ENCODE measurements at regions not wholly inside any gene's neighbourhood (a gene's known extent, or its start where the extent isn't known, plus 50 kb on each side); places are given as distances from the start of the nearest gene placed in this dataset.

GRCh38 chr4:30553151-30553550 lies 167.0 kb upstream of the PCDH7 start:
- Histone ChIP-seq H3K4me1 (ENCODE audit: control insufficient read depth in 5 of 5, insufficient read depth in 5 of 5, low read length in 5 of 5) (no peaks in the 10 kb centered on the region), H3K27ac (ENCODE audit: low read depth in 1 of 2, low read length in 1 of 2) (no peak overlapping the region), H3K27me3 (ENCODE audit: control insufficient read depth in 3 of 3, insufficient read depth in 3 of 3, low read length in 2 of 3) (no peaks in the 10 kb centered on the region), H3K4me3 (no peak overlapping the region), H3K36me3 (ENCODE audit: control insufficient read depth in 4 of 4, insufficient read depth in 4 of 4, low read length in 4 of 4) (no peaks in the 10 kb centered on the region), H3K9ac (ENCODE audit: insufficient read depth in 1 of 2, low read length in 2 of 2) (no peak overlapping the region), H3K9me3 (ENCODE audit: control insufficient read depth in 4 of 4, insufficient read depth in 3 of 4, low read length in 3 of 4) (no peaks in the 10 kb centered on the region)
- no peak for TF ChIP-seq CTCF (IDR thresholded peaks at IDR 0.05; ENCODE audit: control extremely low read depth, extremely low read depth)
- ATAC-seq (ENCODE audit: insufficient read depth, low FRiP score) (no peak), DNase-seq (no peak)
- 77 to 85% methylated on average over 1 of the region's 1 CpG for WGBS, 2 donors

- peak in 1 of 3 donors; percentile 6 for DNase-seq
These were observed 166.5 kb upstream of the PCDH7 start for GRCh38 chr4:30553706-30554105.

GRCh38 chr4:30555775-30556174 lies 164.4 kb upstream of the PCDH7 start:
- Histone ChIP-seq H3K4me1 (ENCODE audit: control insufficient read depth in 5 of 5, insufficient read depth in 5 of 5, low read length in 5 of 5) (peaks cover 0 to 4% (median 0%) of the 10 kb centered on the region in 5 donors), H3K27me3 (ENCODE audit: control insufficient read depth in 3 of 3, insufficient read depth in 3 of 3, low read length in 2 of 3) (no peaks in the 10 kb centered on the region), H3K4me3 (no peak overlapping the region), H3K9ac (ENCODE audit: insufficient read depth in 1 of 2, low read length in 2 of 2) (no peak overlapping the region), H3K9me3 (ENCODE audit: control insufficient read depth in 4 of 4, insufficient read depth in 3 of 4, low read length in 3 of 4) (no peaks in the 10 kb centered on the region), H3K27ac (ENCODE audit: low read depth in 1 of 2, low read length in 1 of 2) (no peak overlapping the region), H3K36me3 (ENCODE audit: control insufficient read depth in 4 of 4, insufficient read depth in 4 of 4, low read length in 4 of 4) (no peaks in the 10 kb centered on the region)
- no peak for TF ChIP-seq CTCF (IDR thresholded peaks at IDR 0.05; ENCODE audit: control extremely low read depth, extremely low read depth)
- WGBS, 2 donors: 79 to 93% methylated on average over 1 of the region's 1 CpG
- DNase-seq: no peak
- no peak for ATAC-seq (ENCODE audit: insufficient read depth, low FRiP score)

More at GRCh38 chr4:30553706-30554105, 166.5 kb upstream of the PCDH7 start:
- H3K27ac ChIP-seq (ENCODE audit: low read depth in 1 of 2, low read length in 1 of 2): no peak overlapping the region
- whole genome bisulfite sequencing, 2 donors: 30 to 44% methylated on average over 1 of the region's 1 CpG
- H3K4me1 ChIP-seq (ENCODE audit: control insufficient read depth in 5 of 5, insufficient read depth in 5 of 5, low read length in 5 of 5): no peaks in the 10 kb centered on the region
- H3K27me3 ChIP-seq (ENCODE audit: control insufficient read depth in 3 of 3, insufficient read depth in 3 of 3, low read length in 2 of 3): no peaks in the 10 kb centered on the region
- TF ChIP-seq CTCF (IDR thresholded peaks at IDR 0.05; ENCODE audit: control extremely low read depth, extremely low read depth): no peak
- H3K9ac ChIP-seq (ENCODE audit: insufficient read depth in 1 of 2, low read length in 2 of 2): no peak overlapping the region
- no peak for ATAC-seq (ENCODE audit: insufficient read depth, low FRiP score)
- H3K36me3 ChIP-seq (ENCODE audit: control insufficient read depth in 4 of 4, insufficient read depth in 4 of 4, low read length in 4 of 4): no peaks in the 10 kb centered on the region
- no peaks in the 10 kb centered on the region for H3K9me3 ChIP-seq (ENCODE audit: control insufficient read depth in 4 of 4, insufficient read depth in 3 of 4, low read length in 3 of 4)
- H3K4me3 ChIP-seq: no peak overlapping the region

- Histone ChIP-seq H3K27ac (ENCODE audit: low read depth in 1 of 2, low read length in 1 of 2) (no peak overlapping the region), H3K36me3 (ENCODE audit: control insufficient read depth in 4 of 4, insufficient read depth in 4 of 4, low read length in 4 of 4) (no peaks in the 10 kb centered on the region), H3K27me3 (ENCODE audit: control insufficient read depth in 3 of 3, insufficient read depth in 3 of 3, low read length in 2 of 3) (no peaks in the 10 kb centered on the region), H3K4me3 (no peak overlapping the region), H3K9me3 (ENCODE audit: control insufficient read depth in 4 of 4, insufficient read depth in 3 of 4, low read length in 3 of 4) (peaks cover 0 to 2% (median 0%) of the 10 kb centered on the region in 4 donors), H3K4me1 (ENCODE audit: control insufficient read depth in 5 of 5, insufficient read depth in 5 of 5, low read length in 5 of 5) (peaks cover 0 to 4% (median 0%) of the 10 kb centered on the region in 5 donors), H3K9ac (ENCODE audit: insufficient read depth in 1 of 2, low read length in 2 of 2) (no peak overlapping the region)
- 69% methylated on average over 4 of the region's 4 CpGs for WGBS, 2 donors
- DNase-seq (peak; percentile 25 to 77 (median 65)), ATAC-seq (ENCODE audit: insufficient read depth, low FRiP score) (no peak)
- no peak for TF ChIP-seq CTCF (IDR thresholded peaks at IDR 0.05; ENCODE audit: control extremely low read depth, extremely low read depth)
These were observed 160.7 kb upstream of the PCDH7 start for GRCh38 chr4:30559481-30559880.
